Fibroblast of villous mesenchyme (primary cell): ENCODE measurements at regions not wholly inside any gene's neighbourhood (a gene's known extent, or its start where the extent isn't known, plus 50 kb on each side); places are given as distances from the start of the nearest gene placed in this dataset.

Experiments used
- DNase-seq: peaks from one replicate; pipeline ENCODE4 v3.0.0-alpha.2; 2010; ENCODE audit warnings: low read depth
- H3K4me3 ChIP-seq: 2 replicates; pipeline ENCODE4 v1.5.1; 2011; ENCODE audit warnings: low read depth, mild to moderate bottlenecking, low read length
- CTCF ChIP-seq: IDR thresholded peaks from 2 replicates; pipeline ENCODE4 v1.5.1; 2012; ENCODE audit warnings: low read depth, mild to moderate bottlenecking, low read length; ENCODE audit not compliant: insufficient read depth

- no peak for TF ChIP-seq CTCF
- no peak overlapping the region for H3K4me3 ChIP-seq
- no peak for DNase-seq
These were observed 118.7 kb upstream of the PUM3 start for GRCh38 chr9:2962471-2963172.

GRCh38 chr9:2958219-2958618, 114.3 kb upstream of the PUM3 start:
- no peak for DNase-seq
- H3K4me3 ChIP-seq, result no peak overlapping the region
- TF ChIP-seq CTCF, result no peak

GRCh38 chr9:2957656-2958200, 113.8 kb upstream of the PUM3 start:
- no peak for DNase-seq
- no peak for TF ChIP-seq CTCF

GRCh38 chr9:2955575-2955974, 111.7 kb upstream of the PUM3 start:
- no peak for DNase-seq
- TF ChIP-seq CTCF, result no peak
- no peak overlapping the region for H3K4me3 ChIP-seq

More at GRCh38 chr9:2957656-2958200, 113.8 kb upstream of the PUM3 start:
- no peak overlapping the region for H3K4me3 ChIP-seq

GRCh38 chr9:2939368-2939767, 95.5 kb upstream of the PUM3 start:
- TF ChIP-seq CTCF, result no peak
- DNase-seq, result no peak
- H3K4me3 ChIP-seq, result no peak overlapping the region

GRCh38 chr9:2936221-2936620, 92.3 kb upstream of the PUM3 start:
- TF ChIP-seq CTCF, result no peak
- peak; percentile 34 for DNase-seq
- H3K4me3 ChIP-seq, result no peak overlapping the region

- no peak for TF ChIP-seq CTCF
- no peak overlapping the region for H3K4me3 ChIP-seq
- DNase-seq, result no peak
These were observed 91.0 kb upstream of the PUM3 start for GRCh38 chr9:2934883-2935282.
